ENCODE measurements at regions not wholly inside any gene's neighbourhood (a gene's known extent, or its start where the extent isn't known, plus 50 kb on each side); places are given as distances from the start of the nearest gene placed in this dataset.
"Not testable (repeated sequence)": the region's sequence is repeated elsewhere in the genome, so short reads cannot be mapped to it uniquely, and the experiment has no call there.

- no peak for DNase-seq (ENCODE audit: low read depth)
Observed at GRCh38 chr6:6091608-6092002, 84.9 kb upstream of the NRN1 start.

- no peak for DNase-seq (ENCODE audit: low read depth)
Observed at GRCh38 chr6:6090861-6091607, 84.3 kb upstream of the NRN1 start.

- no peak for DNase-seq (ENCODE audit: low read depth)
Observed at GRCh38 chr6:6085928-6086668, 79.4 kb upstream of the NRN1 start.

DNA sequence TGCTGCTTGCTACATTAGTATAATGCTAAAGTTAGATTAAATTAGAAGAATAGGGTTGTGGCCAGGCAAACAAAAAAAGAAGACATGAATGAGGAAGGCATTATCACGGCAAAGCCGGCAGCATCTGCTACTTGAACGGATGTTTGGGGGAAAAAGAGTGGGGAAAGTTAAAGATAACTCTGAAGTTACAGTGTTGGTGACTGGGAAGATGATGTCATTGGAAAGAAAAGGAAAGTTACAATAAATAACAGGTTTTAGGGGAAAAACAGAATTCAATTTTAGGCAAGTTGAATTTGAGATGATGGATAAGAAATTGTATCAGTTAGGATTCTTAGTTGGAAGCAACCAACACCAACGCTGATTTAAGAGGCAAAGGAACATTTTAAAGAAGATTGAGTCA is 74.2 kb upstream of the NRN1 start:
- DNase-seq (ENCODE audit: low read depth), result no peak

DNA sequence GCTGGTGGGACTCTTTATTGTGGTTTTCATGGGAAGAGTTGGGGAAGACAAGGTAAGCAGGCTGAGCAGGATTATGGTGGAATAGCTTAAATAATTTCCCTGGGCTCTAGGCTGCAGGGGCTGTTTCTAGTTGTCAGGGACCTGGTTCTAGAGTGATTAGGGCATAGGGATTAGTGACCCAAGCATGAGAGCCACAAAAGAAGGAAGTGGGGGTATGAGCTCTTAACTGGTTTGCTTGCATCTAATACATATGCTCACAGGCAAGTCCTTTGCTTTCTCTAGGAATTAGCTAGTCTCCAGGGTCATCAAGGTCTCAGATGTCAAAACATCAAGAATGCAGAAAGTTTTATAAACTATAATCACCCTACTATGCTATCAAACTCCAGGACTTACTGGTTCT is 67.5 kb upstream of the NRN1 start:
- no peak for DNase-seq (ENCODE audit: low read depth)

DNA sequence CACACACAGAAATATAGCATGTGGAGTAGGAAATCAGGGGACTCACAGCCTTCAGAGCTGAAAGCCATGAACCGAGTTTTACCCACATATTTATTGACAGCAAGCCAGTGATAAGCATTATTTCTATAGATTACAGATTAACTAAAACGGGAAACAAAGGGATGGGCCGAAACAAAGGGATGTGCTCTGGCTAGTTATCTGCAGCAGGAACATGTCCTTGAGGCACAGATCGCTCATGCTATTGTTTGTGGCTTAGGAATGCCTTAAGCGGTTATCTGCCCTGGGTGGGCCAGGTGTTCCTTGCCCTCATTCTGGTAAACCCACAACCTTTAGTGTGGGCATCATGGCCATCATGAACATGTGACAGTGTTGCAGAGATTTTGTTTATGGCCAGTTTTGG is 61.4 kb upstream of the NRN1 start:
- DNase-seq (ENCODE audit: low read depth), result not testable (repeated sequence)

DNA sequence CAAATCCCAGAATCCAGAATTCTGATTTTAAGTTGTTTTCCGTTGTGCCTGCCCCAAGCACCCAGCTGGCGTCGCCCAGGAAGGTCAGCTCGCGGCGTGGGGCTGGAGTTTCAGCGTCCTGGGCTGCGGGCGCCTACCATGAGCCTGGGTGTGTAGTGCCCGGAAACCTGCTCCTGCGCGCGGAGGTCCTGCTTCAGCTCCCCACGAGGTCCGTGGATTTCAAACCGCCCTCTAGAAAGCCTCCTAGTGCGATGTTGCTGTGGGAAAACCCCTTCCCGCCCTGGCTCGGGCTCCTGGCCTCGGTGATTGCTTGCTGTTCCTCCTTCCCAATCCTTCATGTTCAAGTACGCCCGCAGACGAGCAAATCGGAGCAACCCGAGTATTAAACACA is 51.3 kb upstream of the NRN1 start:
- no peak for DNase-seq (ENCODE audit: low read depth)

- DNase-seq (ENCODE audit: low read depth), result peak; percentile 37
Observed at GRCh38 chr6:6057442-6058053, 50.8 kb upstream of the NRN1 start.
